ENCODE measurements at regions not wholly inside any gene's neighbourhood (a gene's known extent, or its start where the extent isn't known, plus 50 kb on each side); places are given as distances from the start of the nearest gene placed in this dataset.

- DNase-seq (ENCODE audit: extremely low spot score in 2 of 2): no peak
- Histone ChIP-seq H3K4me1 (no peaks in the 10 kb centered on the region), H3K27ac (no peak overlapping the region), H3K27me3 (no peaks in the 10 kb centered on the region), H3K4me3 (no peak overlapping the region), H3K36me3 (no peaks in the 10 kb centered on the region), H3K9me3 (no peaks in the 10 kb centered on the region)
- intact Hi-C loops (cut with DNase I): no loop called here
- TF ChIP-seq POLR2AphosphoS5 (IDR thresholded peaks at IDR 0.05; ENCODE audit: insufficient read depth in 1 of 2, low read depth in 1 of 2): no peak
- no peak for TF ChIP-seq POLR2A (IDR thresholded peaks at IDR 0.05)
- TF ChIP-seq CTCF (IDR thresholded peaks at IDR 0.05): no peak
Observed at GRCh38 chr6:125439512-125439911, 137.7 kb upstream of the HDDC2 start.

GRCh38 chr6:125444006-125444923 lies 142.5 kb upstream of the HDDC2 start:
- H3K36me3 ChIP-seq: no peaks in the 10 kb centered on the region
- H3K9me3 ChIP-seq: no peaks in the 10 kb centered on the region
- no peak for DNase-seq (ENCODE audit: extremely low spot score in 2 of 2)
- peak overlapping the region; percentile 30 for H3K27ac ChIP-seq
- H3K27me3 ChIP-seq: no peaks in the 10 kb centered on the region
- H3K4me3 ChIP-seq: no peak overlapping the region
- H3K4me1 ChIP-seq: no peaks in the 10 kb centered on the region
- no peak for TF ChIP-seq POLR2A (IDR thresholded peaks at IDR 0.05)
- no peak for TF ChIP-seq POLR2AphosphoS5 (IDR thresholded peaks at IDR 0.05; ENCODE audit: insufficient read depth in 1 of 2, low read depth in 1 of 2)
- TF ChIP-seq CTCF (IDR thresholded peaks at IDR 0.05): no peak
- intact Hi-C loops (cut with DNase I): no loop called here

- Histone ChIP-seq H3K9me3 (no peaks in the 10 kb centered on the region), H3K27me3 (no peaks in the 10 kb centered on the region), H3K36me3 (no peaks in the 10 kb centered on the region), H3K4me1 (no peaks in the 10 kb centered on the region), H3K4me3 (no peak overlapping the region), H3K27ac (peak overlapping the region; percentile 30)
- DNase-seq (ENCODE audit: extremely low spot score in 2 of 2): no peak
- TF ChIP-seq CTCF (IDR thresholded peaks at IDR 0.05) (no peak), POLR2AphosphoS5 (IDR thresholded peaks at IDR 0.05; ENCODE audit: insufficient read depth in 1 of 2, low read depth in 1 of 2) (no peak), POLR2A (IDR thresholded peaks at IDR 0.05) (no peak)
- intact Hi-C loops (cut with DNase I): no loop called here
Observed at GRCh38 chr6:125445054-125445453, 143.3 kb upstream of the HDDC2 start.

DNA sequence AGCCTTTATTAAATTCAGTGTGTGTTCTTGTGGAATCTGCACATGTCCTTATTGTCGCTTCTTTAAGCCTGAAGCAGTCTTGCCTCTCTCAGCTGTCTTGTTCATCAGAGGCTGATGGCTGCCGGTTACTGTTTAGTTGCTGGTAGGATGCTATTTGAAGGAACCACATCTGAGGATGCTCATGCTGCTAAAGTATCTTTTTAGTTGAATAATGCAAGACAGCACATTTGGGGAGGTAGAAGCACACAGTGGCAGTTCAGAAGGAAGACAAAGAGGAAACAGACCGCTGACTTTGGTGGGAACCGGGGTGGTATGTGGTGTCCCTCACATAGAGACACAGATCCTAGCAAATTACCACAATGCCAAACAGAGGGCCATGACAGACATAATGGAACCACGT lies 144.2 kb upstream of the HDDC2 start:
- no peak for DNase-seq (ENCODE audit: extremely low spot score in 2 of 2)
- intact Hi-C loops (cut with DNase I): no loop called here
- no peak overlapping the region for H3K27ac ChIP-seq
- no peak for TF ChIP-seq POLR2AphosphoS5 (IDR thresholded peaks at IDR 0.05; ENCODE audit: insufficient read depth in 1 of 2, low read depth in 1 of 2)
- no peak for TF ChIP-seq CTCF (IDR thresholded peaks at IDR 0.05)
- TF ChIP-seq POLR2A (IDR thresholded peaks at IDR 0.05): no peak
- no peak overlapping the region for H3K4me3 ChIP-seq
- no peaks in the 10 kb centered on the region for H3K4me1 ChIP-seq
- H3K27me3 ChIP-seq: no peaks in the 10 kb centered on the region
- no peaks in the 10 kb centered on the region for H3K36me3 ChIP-seq
- H3K9me3 ChIP-seq: no peaks in the 10 kb centered on the region

DNA sequence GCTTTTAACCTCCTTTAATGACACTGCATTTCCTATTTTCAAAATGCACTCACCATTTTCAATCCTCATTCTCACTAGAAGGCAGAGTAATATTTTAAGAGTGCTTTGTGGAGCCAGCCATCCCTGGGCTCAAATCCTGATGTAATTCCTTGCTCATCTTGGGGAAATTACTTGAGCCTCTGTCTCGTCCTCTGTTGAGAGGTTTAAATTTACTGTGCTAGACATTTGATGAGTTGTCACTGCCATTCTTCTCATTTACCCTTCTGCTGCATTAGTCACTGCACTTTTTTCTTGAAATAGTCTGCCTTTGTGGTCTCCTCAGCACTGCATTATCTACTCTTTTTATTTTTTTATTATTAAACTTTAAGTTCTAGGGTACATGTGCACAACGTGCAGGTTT lies 150.0 kb upstream of the HDDC2 start:
- Histone ChIP-seq H3K27ac (no peak overlapping the region), H3K4me1 (no peaks in the 10 kb centered on the region), H3K4me3 (no peak overlapping the region), H3K9me3 (no peaks in the 10 kb centered on the region), H3K36me3 (no peaks in the 10 kb centered on the region), H3K27me3 (no peaks in the 10 kb centered on the region)
- intact Hi-C loops (cut with DNase I): no loop called here
- DNase-seq (ENCODE audit: extremely low spot score in 2 of 2): no peak
- TF ChIP-seq CTCF (IDR thresholded peaks at IDR 0.05) (no peak), POLR2AphosphoS5 (IDR thresholded peaks at IDR 0.05; ENCODE audit: insufficient read depth in 1 of 2, low read depth in 1 of 2) (no peak)

All from vagina (tissue), 2 donors.